ENCODE measurements at regions not wholly inside any gene's neighbourhood (a gene's known extent, or its start where the extent isn't known, plus 50 kb on each side); places are given as distances from the start of the nearest gene placed in this dataset.
"Not testable (repeated sequence)": the region's sequence is repeated elsewhere in the genome, so short reads cannot be mapped to it uniquely, and the experiment has no call there.

DNA sequence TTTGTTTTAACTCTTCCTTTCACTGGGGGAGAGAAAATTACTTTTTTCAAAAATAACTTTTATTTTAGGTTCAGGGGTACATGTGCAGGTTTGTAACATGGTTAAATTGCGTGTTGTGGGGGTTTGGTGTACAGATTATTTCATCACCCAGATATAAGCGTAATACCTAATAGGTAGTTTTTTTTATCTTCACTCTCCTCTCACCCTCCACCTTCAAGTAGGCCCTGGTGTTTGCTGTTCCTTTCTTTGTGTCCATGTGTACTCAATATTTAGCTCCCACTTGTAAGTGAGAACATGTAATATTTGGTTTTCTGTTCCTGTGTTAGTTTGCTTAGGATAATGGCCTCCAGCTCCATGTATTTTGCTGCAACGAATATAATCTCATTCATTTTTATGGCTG lies 389.5 kb upstream of the PCSK5 start:
- not testable (repeated sequence) for H3K9ac ChIP-seq (ENCODE audit: low read length); H3K27ac ChIP-seq (ENCODE audit: low read length); H3K36me3 ChIP-seq (ENCODE audit: control insufficient read depth, low read depth, low read length); H3K4me3 ChIP-seq (ENCODE audit: low read length); H3K9me3 ChIP-seq (ENCODE audit: control insufficient read depth, low read depth, low read length); H3K4me1 ChIP-seq (ENCODE audit: control insufficient read depth, low read depth, low read length); H3K27me3 ChIP-seq (ENCODE audit: control insufficient read depth, insufficient read depth, low read length)

DNA sequence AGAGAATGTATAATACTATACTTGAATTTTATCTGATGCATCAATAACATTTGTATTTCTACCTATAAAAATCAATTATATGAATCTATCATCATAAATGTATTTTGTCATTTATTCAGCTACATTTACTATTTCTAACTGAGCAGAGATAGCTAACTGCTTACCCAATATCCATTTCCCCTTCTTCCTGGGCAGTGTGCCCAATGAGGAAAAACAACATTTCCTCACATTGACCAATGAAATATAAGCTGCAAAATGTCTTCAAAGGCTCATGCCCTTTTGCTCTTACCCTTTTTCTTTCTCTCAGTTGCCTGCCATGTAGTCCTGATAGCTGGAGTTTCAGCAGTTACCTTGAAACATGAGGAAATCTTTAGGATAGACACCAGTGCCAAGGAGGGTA lies 385.8 kb upstream of the PCSK5 start:
- no peaks in the 10 kb centered on the region for H3K9me3 ChIP-seq (ENCODE audit: control insufficient read depth, low read depth, low read length)
- no peaks in the 10 kb centered on the region for H3K36me3 ChIP-seq (ENCODE audit: control insufficient read depth, low read depth, low read length)
- no peak overlapping the region for H3K4me3 ChIP-seq (ENCODE audit: low read length)
- H3K27me3 ChIP-seq (ENCODE audit: control insufficient read depth, insufficient read depth, low read length) = no peaks in the 10 kb centered on the region
- H3K9ac ChIP-seq (ENCODE audit: low read length) = no peak overlapping the region
- H3K27ac ChIP-seq (ENCODE audit: low read length) = no peak overlapping the region
- H3K4me1 ChIP-seq (ENCODE audit: control insufficient read depth, low read depth, low read length) = no peaks in the 10 kb centered on the region

GRCh38 chr9:75505654-75506053 lies 384.8 kb upstream of the PCSK5 start:
- H3K27me3 ChIP-seq (ENCODE audit: control insufficient read depth, insufficient read depth, low read length) = no peaks in the 10 kb centered on the region
- H3K9me3 ChIP-seq (ENCODE audit: control insufficient read depth, low read depth, low read length) = no peaks in the 10 kb centered on the region
- H3K4me1 ChIP-seq (ENCODE audit: control insufficient read depth, low read depth, low read length) = no peaks in the 10 kb centered on the region
- H3K9ac ChIP-seq (ENCODE audit: low read length) = no peak overlapping the region
- no peak overlapping the region for H3K4me3 ChIP-seq (ENCODE audit: low read length)
- no peaks in the 10 kb centered on the region for H3K36me3 ChIP-seq (ENCODE audit: control insufficient read depth, low read depth, low read length)
- no peak overlapping the region for H3K27ac ChIP-seq (ENCODE audit: low read length)

- Histone ChIP-seq H3K9me3 (ENCODE audit: control insufficient read depth, low read depth, low read length) (no peaks in the 10 kb centered on the region), H3K27me3 (ENCODE audit: control insufficient read depth, insufficient read depth, low read length) (no peaks in the 10 kb centered on the region), H3K4me1 (ENCODE audit: control insufficient read depth, low read depth, low read length) (no peaks in the 10 kb centered on the region), H3K9ac (ENCODE audit: low read length) (no peak overlapping the region), H3K27ac (ENCODE audit: low read length) (no peak overlapping the region), H3K4me3 (ENCODE audit: low read length) (no peak overlapping the region), H3K36me3 (ENCODE audit: control insufficient read depth, low read depth, low read length) (no peaks in the 10 kb centered on the region)
Measured at GRCh38 chr9:75529463-75529862, 361.0 kb upstream of the PCSK5 start.

DNA sequence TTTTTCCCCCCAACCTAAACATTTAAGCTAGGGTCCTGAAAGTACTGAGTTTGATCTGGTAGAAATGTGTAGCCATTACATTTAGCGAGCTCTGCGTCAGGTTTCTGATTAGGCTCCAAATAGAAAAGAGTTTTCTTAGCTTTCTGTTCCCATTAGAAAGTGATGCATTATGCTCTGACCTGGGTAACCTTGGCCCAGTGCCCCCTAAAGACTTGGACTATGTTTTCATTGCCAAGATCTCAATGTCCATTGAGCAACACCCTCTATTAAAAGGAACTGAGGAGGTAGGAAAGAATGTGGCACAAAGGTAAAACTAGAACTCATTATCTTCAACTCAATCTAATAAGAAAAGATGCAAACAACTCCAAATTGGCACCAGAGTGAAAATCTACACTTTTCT lies 358.9 kb upstream of the PCSK5 start:
- Histone ChIP-seq H3K9ac (ENCODE audit: low read length) (no peak overlapping the region), H3K4me3 (ENCODE audit: low read length) (no peak overlapping the region), H3K36me3 (ENCODE audit: control insufficient read depth, low read depth, low read length) (no peaks in the 10 kb centered on the region), H3K9me3 (ENCODE audit: control insufficient read depth, low read depth, low read length) (no peaks in the 10 kb centered on the region), H3K27ac (ENCODE audit: low read length) (no peak overlapping the region), H3K4me1 (ENCODE audit: control insufficient read depth, low read depth, low read length) (no peaks in the 10 kb centered on the region), H3K27me3 (ENCODE audit: control insufficient read depth, insufficient read depth, low read length) (no peaks in the 10 kb centered on the region)

DNA sequence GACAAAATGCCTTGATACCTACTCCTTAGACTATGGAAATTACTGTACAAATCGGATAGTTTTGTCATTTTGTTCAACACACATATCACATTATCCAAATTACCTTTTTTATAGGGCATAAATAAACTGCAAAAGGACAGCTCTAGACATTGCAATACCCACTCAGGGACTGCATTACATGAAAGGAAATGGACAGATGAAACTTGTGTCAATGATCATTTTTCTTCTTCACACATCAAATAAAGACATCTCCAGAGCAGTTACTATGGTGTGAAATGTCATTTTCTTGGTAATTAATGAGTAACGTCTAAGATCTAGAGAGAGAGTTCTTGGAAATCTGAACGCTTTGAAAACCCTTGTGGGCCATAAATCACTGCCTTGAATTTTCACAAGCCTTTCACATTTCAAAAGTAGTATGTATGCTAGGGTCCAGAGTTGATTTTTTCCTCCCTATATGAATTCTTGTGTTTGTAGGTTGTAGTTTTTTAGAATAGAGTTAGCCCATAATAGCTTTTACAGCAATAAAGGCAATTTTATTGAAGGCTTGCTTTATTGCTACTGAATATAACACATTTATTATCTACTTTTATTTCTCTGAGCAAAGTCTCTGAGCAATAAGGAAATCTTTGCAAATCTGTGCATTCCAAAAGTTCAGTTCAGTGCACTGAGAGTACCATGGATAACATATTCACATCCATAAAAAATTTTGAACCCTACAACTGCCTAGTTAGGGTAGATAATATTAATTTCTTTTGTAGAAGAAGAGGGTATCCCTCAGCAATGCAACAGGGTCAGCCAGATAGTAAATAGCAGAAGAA lies 358.0 kb upstream of the PCSK5 start:
- Histone ChIP-seq H3K4me1 (ENCODE audit: control insufficient read depth, low read depth, low read length) (no peaks in the 10 kb centered on the region), H3K4me3 (ENCODE audit: low read length) (no peak overlapping the region), H3K9ac (ENCODE audit: low read length) (no peak overlapping the region), H3K36me3 (ENCODE audit: control insufficient read depth, low read depth, low read length) (no peaks in the 10 kb centered on the region), H3K27ac (ENCODE audit: low read length) (no peak overlapping the region), H3K9me3 (ENCODE audit: control insufficient read depth, low read depth, low read length) (no peaks in the 10 kb centered on the region), H3K27me3 (ENCODE audit: control insufficient read depth, insufficient read depth, low read length) (no peaks in the 10 kb centered on the region)

DNA sequence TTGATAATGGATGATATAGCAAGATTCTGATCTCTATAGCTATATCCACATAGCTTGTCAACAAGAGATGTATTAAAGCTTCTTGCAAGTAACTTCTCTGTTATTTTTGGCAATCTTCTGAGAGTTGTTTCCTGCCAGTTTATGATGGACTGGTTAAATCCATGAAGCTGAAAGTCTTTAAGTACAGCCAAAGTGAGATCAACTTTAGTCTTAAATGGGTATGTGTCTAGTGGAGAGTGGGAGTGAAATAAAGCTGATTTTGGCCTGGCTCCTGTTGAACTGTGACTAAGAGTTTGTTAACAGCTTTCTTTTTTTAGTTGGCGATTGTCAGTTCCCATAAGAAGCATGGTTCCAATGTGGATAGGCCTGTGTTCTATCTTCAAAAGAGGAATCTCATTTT lies 350.9 kb upstream of the PCSK5 start:
- Histone ChIP-seq H3K4me1 (ENCODE audit: control insufficient read depth, low read depth, low read length) (no peaks in the 10 kb centered on the region), H3K27ac (ENCODE audit: low read length) (no peak overlapping the region), H3K4me3 (ENCODE audit: low read length) (no peak overlapping the region), H3K27me3 (ENCODE audit: control insufficient read depth, insufficient read depth, low read length) (no peaks in the 10 kb centered on the region), H3K9ac (ENCODE audit: low read length) (no peak overlapping the region), H3K36me3 (ENCODE audit: control insufficient read depth, low read depth, low read length) (no peaks in the 10 kb centered on the region), H3K9me3 (ENCODE audit: control insufficient read depth, low read depth, low read length) (no peaks in the 10 kb centered on the region)

- Histone ChIP-seq H3K36me3 (ENCODE audit: control insufficient read depth, low read depth, low read length) (no peaks in the 10 kb centered on the region), H3K4me1 (ENCODE audit: control insufficient read depth, low read depth, low read length) (no peaks in the 10 kb centered on the region), H3K27ac (ENCODE audit: low read length) (no peak overlapping the region), H3K27me3 (ENCODE audit: control insufficient read depth, insufficient read depth, low read length) (no peaks in the 10 kb centered on the region), H3K9ac (ENCODE audit: low read length) (no peak overlapping the region), H3K4me3 (ENCODE audit: low read length) (no peak overlapping the region), H3K9me3 (ENCODE audit: control insufficient read depth, low read depth, low read length) (no peaks in the 10 kb centered on the region)
Measured at GRCh38 chr9:75540185-75540584, 350.3 kb upstream of the PCSK5 start.

DNA sequence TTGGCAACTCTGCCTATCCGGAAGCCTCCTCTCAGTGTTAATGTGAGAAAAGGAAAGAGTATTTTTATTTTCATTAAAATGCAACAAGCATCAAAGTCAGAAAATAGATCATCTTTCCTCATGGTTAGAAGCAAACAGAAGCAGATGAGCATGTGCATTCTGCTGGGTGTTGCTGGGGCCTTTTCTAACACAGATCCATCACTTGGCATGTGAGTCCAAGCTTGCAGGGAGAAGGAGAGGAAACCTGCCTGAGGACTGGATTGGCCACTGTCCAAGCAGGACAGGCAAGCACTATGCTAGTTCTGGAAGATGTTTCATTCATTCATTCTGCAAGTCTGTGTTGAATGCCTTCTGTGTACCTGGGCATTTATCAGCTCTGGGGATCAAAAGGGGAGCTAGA lies 348.7 kb upstream of the PCSK5 start:
- Histone ChIP-seq H3K36me3 (ENCODE audit: control insufficient read depth, low read depth, low read length) (no peaks in the 10 kb centered on the region), H3K9ac (ENCODE audit: low read length) (no peak overlapping the region), H3K9me3 (ENCODE audit: control insufficient read depth, low read depth, low read length) (no peaks in the 10 kb centered on the region), H3K4me3 (ENCODE audit: low read length) (no peak overlapping the region), H3K27me3 (ENCODE audit: control insufficient read depth, insufficient read depth, low read length) (no peaks in the 10 kb centered on the region), H3K4me1 (ENCODE audit: control insufficient read depth, low read depth, low read length) (no peaks in the 10 kb centered on the region), H3K27ac (ENCODE audit: low read length) (no peak overlapping the region)

GRCh38 chr9:75544815-75545214 lies 345.7 kb upstream of the PCSK5 start:
- Histone ChIP-seq H3K9ac (ENCODE audit: low read length) (no peak overlapping the region), H3K27ac (ENCODE audit: low read length) (no peak overlapping the region), H3K9me3 (ENCODE audit: control insufficient read depth, low read depth, low read length) (no peaks in the 10 kb centered on the region), H3K36me3 (ENCODE audit: control insufficient read depth, low read depth, low read length) (no peaks in the 10 kb centered on the region), H3K4me3 (ENCODE audit: low read length) (no peak overlapping the region), H3K27me3 (ENCODE audit: control insufficient read depth, insufficient read depth, low read length) (no peaks in the 10 kb centered on the region), H3K4me1 (ENCODE audit: control insufficient read depth, low read depth, low read length) (no peaks in the 10 kb centered on the region)

GRCh38 chr9:75545287-75545686 lies 345.2 kb upstream of the PCSK5 start:
- H3K9me3 ChIP-seq (ENCODE audit: control insufficient read depth, low read depth, low read length) = no peaks in the 10 kb centered on the region
- no peak overlapping the region for H3K4me3 ChIP-seq (ENCODE audit: low read length)
- H3K9ac ChIP-seq (ENCODE audit: low read length) = no peak overlapping the region
- no peaks in the 10 kb centered on the region for H3K36me3 ChIP-seq (ENCODE audit: control insufficient read depth, low read depth, low read length)
- no peaks in the 10 kb centered on the region for H3K4me1 ChIP-seq (ENCODE audit: control insufficient read depth, low read depth, low read length)
- no peaks in the 10 kb centered on the region for H3K27me3 ChIP-seq (ENCODE audit: control insufficient read depth, insufficient read depth, low read length)
- no peak overlapping the region for H3K27ac ChIP-seq (ENCODE audit: low read length)

GRCh38 chr9:75548871-75549270 lies 341.6 kb upstream of the PCSK5 start:
- Histone ChIP-seq H3K27ac (ENCODE audit: low read length) (no peak overlapping the region), H3K9me3 (ENCODE audit: control insufficient read depth, low read depth, low read length) (no peaks in the 10 kb centered on the region), H3K4me3 (ENCODE audit: low read length) (no peak overlapping the region), H3K9ac (ENCODE audit: low read length) (no peak overlapping the region), H3K4me1 (ENCODE audit: control insufficient read depth, low read depth, low read length) (no peaks in the 10 kb centered on the region), H3K27me3 (ENCODE audit: control insufficient read depth, insufficient read depth, low read length) (no peaks in the 10 kb centered on the region), H3K36me3 (ENCODE audit: control insufficient read depth, low read depth, low read length) (no peaks in the 10 kb centered on the region)

All from iPS-18a (cell line).